NB4 (cell line): ENCODE measurements at regions not wholly inside any gene's neighbourhood (a gene's known extent, or its start where the extent isn't known, plus 50 kb on each side); places are given as distances from the start of the nearest gene placed in this dataset.

Source experiments
- CTCF ChIP-seq: IDR thresholded peaks from one replicate; pipeline ENCODE4 v1.5.1; 2012; ENCODE audit warnings: low read depth, low read length
- MAX ChIP-seq: IDR thresholded peaks from 2 replicates; pipeline ENCODE4 v1.6.1; 2011; ENCODE audit warnings: low read depth, low read length
- POLR2A ChIP-seq: IDR thresholded peaks from 2 replicates; pipeline ENCODE4 v1.6.1; 2011; ENCODE audit warnings: mild to moderate bottlenecking; ENCODE audit not compliant: insufficient read length; ENCODE audit errors: extremely low read depth

- TF ChIP-seq MAX: no peak
- TF ChIP-seq CTCF: no peak
- TF ChIP-seq POLR2A: no peak
These were observed 110.1 kb upstream of the GRIN3A start for GRCh38 chr9:101848485-101848919.
